Myocyte (in vitro differentiated cells): ENCODE measurements at regions not wholly inside any gene's neighbourhood (a gene's known extent, or its start where the extent isn't known, plus 50 kb on each side); places are given as distances from the start of the nearest gene placed in this dataset.

Experiments
- DNase-seq: peaks from one replicate; pipeline ENCODE4 v3.0.0-alpha.2; 2012; ENCODE audit warnings: low read depth

- DNase-seq = peak; percentile 13
These were observed 84.7 kb downstream of the MRPL46 start for GRCh38 chr15:88382482-88382983.

- DNase-seq = no peak
These were observed 89.0 kb downstream of the MRPL46 start for GRCh38 chr15:88378188-88378637.

- no peak for DNase-seq
These were observed 89.7 kb downstream of the MRPL46 start for GRCh38 chr15:88377509-88377908.

- no peak for DNase-seq
These were observed 90.5 kb downstream of the MRPL46 start for GRCh38 chr15:88376574-88377174.

GRCh38 chr15:88375234-88375927, 91.8 kb downstream of the MRPL46 start:
- DNase-seq = no peak

- no peak for DNase-seq
These were observed 102.1 kb downstream of the MRPL46 start for GRCh38 chr15:88365124-88365523.

GRCh38 chr15:88348579-88349230, 92.2 kb upstream of the NTRK3 start:
- no peak for DNase-seq

GRCh38 chr15:88345962-88346361, 89.4 kb upstream of the NTRK3 start:
- DNase-seq = no peak

- DNase-seq = no peak
These were observed 88.2 kb upstream of the NTRK3 start for GRCh38 chr15:88344786-88345185.

GRCh38 chr15:88342666-88343065, 86.1 kb upstream of the NTRK3 start:
- DNase-seq = no peak

- DNase-seq = no peak
These were observed 85.1 kb upstream of the NTRK3 start for GRCh38 chr15:88341653-88342052.

GRCh38 chr15:88341006-88341405, 84.5 kb upstream of the NTRK3 start:
- DNase-seq = no peak

GRCh38 chr15:88337993-88338392, 81.5 kb upstream of the NTRK3 start:
- no peak for DNase-seq

GRCh38 chr15:88335074-88335473, 78.5 kb upstream of the NTRK3 start:
- DNase-seq = no peak

- no peak for DNase-seq
These were observed 77.9 kb upstream of the NTRK3 start for GRCh38 chr15:88334436-88334835.

- DNase-seq = no peak
These were observed 74.8 kb upstream of the NTRK3 start for GRCh38 chr15:88331291-88331690.

GRCh38 chr15:88326924-88327323, 70.4 kb upstream of the NTRK3 start:
- DNase-seq = no peak

- no peak for DNase-seq
These were observed 68.2 kb upstream of the NTRK3 start for GRCh38 chr15:88324741-88325065.

- no peak for DNase-seq
These were observed 67.6 kb upstream of the NTRK3 start for GRCh38 chr15:88323976-88324740.

GRCh38 chr15:88323468-88323867, 66.9 kb upstream of the NTRK3 start:
- no peak for DNase-seq

- DNase-seq = no peak
These were observed 65.9 kb upstream of the NTRK3 start for GRCh38 chr15:88322461-88322860.

GRCh38 chr15:88321271-88321670, 64.7 kb upstream of the NTRK3 start:
- no peak for DNase-seq
